GM23338 (cell line): ENCODE measurements at regions not wholly inside any gene's neighbourhood (a gene's known extent, or its start where the extent isn't known, plus 50 kb on each side); places are given as distances from the start of the nearest gene placed in this dataset.

Source experiments
- ATAC-seq: fragments of 200-7000 bp; cut with Tn5 transposase; 3 replicates; pipeline ENCODE4 v1.9.1; 2020
- DNase-seq: peaks from one replicate; pipeline ENCODE4 v3.0.0-alpha.2; 2015; ENCODE audit warnings: low spot score
- H2AFZ ChIP-seq: fragments of 200-600 bp; sonication (generic); 2 replicates; pipeline ENCODE4 v1.8.0; 2016; ENCODE audit warnings: antibody characterized with exemption, mild to moderate bottlenecking, moderate library complexity
- H3F3A ChIP-seq: fragments of 200-600 bp; sonication (generic); replicated peaks from 2 replicates; pipeline ENCODE4 v1.8.0; 2017; ENCODE audit warnings: antibody characterized with exemption, mixed run types, low read depth
- H3K27ac ChIP-seq: fragments of 200-600 bp; sonication (generic); 2 replicates; pipeline ENCODE4 v1.6.1; 2016; ENCODE audit warnings: low read depth
- H3K27me3 ChIP-seq: fragments of 200-600 bp; sonication (generic); 2 replicates; pipeline ENCODE4 v1.8.0; 2016; ENCODE audit warnings: mild to moderate bottlenecking, mixed run types, moderate library complexity; ENCODE audit not compliant: insufficient read depth
- H3K36me3 ChIP-seq: fragments of 200-600 bp; sonication (generic); 2 replicates; pipeline ENCODE4 v1.8.0; 2016; ENCODE audit warnings: mild to moderate bottlenecking; ENCODE audit not compliant: insufficient read depth
- H3K4me1 ChIP-seq: fragments of 200-600 bp; sonication (generic); 2 replicates; pipeline ENCODE4 v1.8.0; 2016; ENCODE audit warnings: mild to moderate bottlenecking, moderate library complexity; ENCODE audit not compliant: insufficient read depth
- H3K4me2 ChIP-seq: fragments of 200-600 bp; sonication (generic); 2 replicates; pipeline ENCODE4 v1.7.1; 2017; ENCODE audit warnings: mixed run types
- H3K4me3 ChIP-seq: fragments of 200-600 bp; sonication (generic); 2 replicates; pipeline ENCODE4 v1.6.1; 2016; ENCODE audit warnings: mixed run types
- H3K79me2 ChIP-seq: fragments of 200-600 bp; sonication (generic); replicated peaks from 2 replicates; pipeline ENCODE4 v1.8.0; 2017; ENCODE audit warnings: mild to moderate bottlenecking; ENCODE audit not compliant: insufficient read depth
- H3K9me2 ChIP-seq: fragments of 200-600 bp; sonication (generic); 2 replicates; pipeline ENCODE4 v1.8.0; 2017; ENCODE audit not compliant: insufficient read depth
- H4K20me1 ChIP-seq: fragments of 200-600 bp; sonication (generic); replicated peaks from 2 replicates; pipeline ENCODE4 v1.8.0; 2017; ENCODE audit warnings: mild to moderate bottlenecking; ENCODE audit not compliant: insufficient read depth
- H3K27ac Mint-ChIP-seq: 2 replicates; pipeline ENCODE4 v1.8.0; 2020; ENCODE audit warnings: inconsistent platforms, mild to moderate bottlenecking, moderate library complexity, mixed read lengths
- H3K27me3 Mint-ChIP-seq: 3 replicates; pipeline ENCODE4 v1.8.0; 2022; ENCODE audit warnings: low read depth, mild to moderate bottlenecking, moderate library complexity, mixed read lengths, inconsistent platforms; ENCODE audit not compliant: insufficient read depth, poor library complexity
- H3K36me3 Mint-ChIP-seq: 3 replicates; pipeline ENCODE4 v1.8.0; 2021; ENCODE audit warnings: low read depth, mild to moderate bottlenecking, inconsistent platforms, moderate library complexity, mixed read lengths
- H3K4me1 Mint-ChIP-seq: 3 replicates; pipeline ENCODE4 v1.8.0; 2020; ENCODE audit warnings: mild to moderate bottlenecking, inconsistent platforms, mixed read lengths
- H3K4me3 Mint-ChIP-seq: 3 replicates; pipeline ENCODE4 v1.8.0; 2021; ENCODE audit warnings: moderate library complexity, mild to moderate bottlenecking, inconsistent platforms, mixed read lengths
- H3K9me3 Mint-ChIP-seq: 3 replicates; pipeline ENCODE4 v1.8.0; 2020; ENCODE audit warnings: moderate library complexity, mild to moderate bottlenecking, inconsistent platforms, mixed read lengths
- CTCF ChIP-seq, 2 experiments: fragments of 200-600 bp in 1 of 2; sonication (generic) in 1 of 2; conservative IDR thresholded peaks; 2 replicates each; pipeline versions ENCODE4 v1.5.1 to v1.6.1; 2016 to 2017; ENCODE audit warnings: antibody characterized with exemption in 2 of 2, low read depth in 2 of 2, mild to moderate bottlenecking in 2 of 2, moderate library complexity in 1 of 2
- EZH2 ChIP-seq: fragments of 200-600 bp; sonication (generic); IDR thresholded peaks from one replicate; pipeline ENCODE4 v1.8.0; 2017; ENCODE audit warnings: antibody characterized with exemption, mild to moderate bottlenecking, low read depth; ENCODE audit not compliant: unreplicated experiment
- EZH2phosphoT487 ChIP-seq: fragments of 200-600 bp; sonication (generic); IDR thresholded peaks from one replicate; pipeline ENCODE4 v1.8.1; 2018; ENCODE audit warnings: antibody characterized with exemption; ENCODE audit not compliant: unreplicated experiment
- NANOG ChIP-seq: IDR thresholded peaks from 2 replicates; pipeline ENCODE4 v1.6.1; 2016; ENCODE audit warnings: antibody characterized with exemption, borderline replicate concordance
- REST ChIP-seq: IDR thresholded peaks from one replicate; pipeline ENCODE4 v1.6.1; 2018; ENCODE audit warnings: antibody characterized with exemption; ENCODE audit not compliant: unreplicated experiment
- ZNF114 ChIP-seq: fragments of 250-450 bp; sonication (Bioruptor Pico); IDR thresholded peaks from 2 replicates; pipeline ENCODE4 v1.5.0; 2020; ENCODE audit warnings: mild to moderate bottlenecking, moderate library complexity

- Histone ChIP-seq H3F3A (0 out of 2 replicates have a peak, but pooled peaks cover 2% of the 10 kb centered on the region), H3K27ac (no peak overlapping the region), H2AFZ (no peak overlapping the region), H3K79me2 (no peaks in the 10 kb centered on the region), H3K27me3 (no peaks in the 10 kb centered on the region), H3K9me2 (no peaks in the 10 kb centered on the region), H3K4me3 (no peak overlapping the region), H3K36me3 (no peaks in the 10 kb centered on the region), H3K4me2 (no peak overlapping the region), H4K20me1 (no peaks in the 10 kb centered on the region), H3K4me1 (peaks cover 20% of the 10 kb centered on the region)
- H3K4me3 Mint-ChIP-seq, result no peak overlapping the region
- no peak overlapping the region for H3K27ac Mint-ChIP-seq
- H3K4me1 Mint-ChIP-seq, result peaks cover 31% of the 10 kb centered on the region
- no peak for DNase-seq
- peaks cover 18% of the 10 kb centered on the region for H3K36me3 Mint-ChIP-seq
- no peak for ATAC-seq
- H3K9me3 Mint-ChIP-seq, result peaks cover 10% of the 10 kb centered on the region
- TF ChIP-seq CTCF (conservative IDR thresholded peaks at IDR 0.05; ENCODE audit: low read depth in 2 of 2), result no peak
- no peak for TF ChIP-seq EZH2phosphoT487
- no peak for TF ChIP-seq EZH2
- TF ChIP-seq REST, result no peak
- TF ChIP-seq ZNF114 (CRISPR knock-in tag), result no peak
- peaks cover 34% of the 10 kb centered on the region for H3K27me3 Mint-ChIP-seq
Measured at GRCh38 chr4:3374667-3375066, 67.1 kb upstream of the HGFAC start.

- Histone ChIP-seq H3K4me1 (peaks cover 14% of the 10 kb centered on the region), H3K79me2 (no peaks in the 10 kb centered on the region), H4K20me1 (no peaks in the 10 kb centered on the region), H3F3A (0 out of 2 replicates have a peak, but pooled peaks cover 2% of the 10 kb centered on the region), H3K9me2 (no peaks in the 10 kb centered on the region), H2AFZ (no peak overlapping the region), H3K27me3 (no peaks in the 10 kb centered on the region), H3K4me3 (no peak overlapping the region), H3K4me2 (no peak overlapping the region), H3K36me3 (no peaks in the 10 kb centered on the region), H3K27ac (no peak overlapping the region)
- DNase-seq, result no peak
- Mint-ChIP-seq H3K27me3 (peaks cover 23% of the 10 kb centered on the region), H3K27ac (no peak overlapping the region), H3K9me3 (peaks cover 20% of the 10 kb centered on the region), H3K36me3 (peaks cover 29% of the 10 kb centered on the region), H3K4me1 (peaks cover 20% of the 10 kb centered on the region), H3K4me3 (no peak overlapping the region)
- TF ChIP-seq NANOG (no peak), ZNF114 (CRISPR knock-in tag) (no peak), EZH2phosphoT487 (no peak)
- ATAC-seq, result no peak
Measured at GRCh38 chr4:3375688-3376087, 66.1 kb upstream of the HGFAC start.
